Fibroblast of skin of right quadriceps (primary cell): ENCODE measurements at regions not wholly inside any gene's neighbourhood (a gene's known extent, or its start where the extent isn't known, plus 50 kb on each side); places are given as distances from the start of the nearest gene placed in this dataset.
"Not testable (repeated sequence)": the region's sequence is repeated elsewhere in the genome, so short reads cannot be mapped to it uniquely, and the experiment has no call there.

Source experiments
- DNase-seq: peaks from one replicate; pipeline ENCODE4 v3.0.0-alpha.2; 2013

DNA sequence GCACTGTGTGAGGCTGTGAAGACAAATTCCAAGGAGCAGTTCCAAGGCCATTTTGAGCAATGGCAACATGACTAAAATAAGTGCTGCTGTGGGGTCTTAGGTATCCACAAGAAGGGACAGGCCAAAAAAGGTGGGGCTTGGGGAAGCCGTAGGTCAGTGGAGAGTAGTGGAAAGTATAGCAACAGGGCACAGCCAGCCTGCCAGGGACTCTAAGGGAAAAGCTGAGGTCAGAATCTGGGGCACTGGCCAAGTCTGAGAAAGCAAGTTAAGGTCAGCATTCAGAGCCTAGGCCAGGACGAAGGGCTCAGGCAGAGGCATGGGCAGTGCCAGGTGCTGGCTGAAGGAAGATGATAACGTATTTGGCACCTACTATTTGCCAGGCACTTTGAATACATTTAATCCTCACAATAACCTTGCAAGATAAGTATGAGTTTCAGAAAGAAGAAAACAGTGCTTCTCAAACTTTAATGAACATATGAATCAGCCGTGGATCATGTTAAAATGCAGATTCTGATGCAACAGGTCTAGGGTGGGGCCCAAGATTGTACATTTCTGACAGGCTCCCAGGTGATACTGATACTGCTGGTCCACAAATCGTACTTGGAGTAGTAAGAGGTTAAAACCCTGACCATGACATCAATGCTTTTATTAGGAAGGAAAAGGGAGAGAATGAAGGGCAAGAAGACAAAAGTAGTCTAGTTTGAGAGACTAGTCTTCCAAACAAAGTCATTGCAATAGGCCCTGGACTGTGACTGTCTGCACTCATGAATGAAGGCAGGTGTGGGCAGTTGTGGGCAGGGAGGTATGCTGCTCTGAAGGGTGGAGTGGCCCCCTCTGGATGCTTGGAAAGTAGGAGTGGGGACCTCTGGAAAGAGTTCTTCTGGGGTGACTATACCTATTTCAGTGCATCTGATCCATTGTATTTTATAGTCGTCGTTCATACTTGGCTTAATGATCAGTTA is 106.3 kb upstream of the ANKRD28 start:
- no peak for DNase-seq

DNA sequence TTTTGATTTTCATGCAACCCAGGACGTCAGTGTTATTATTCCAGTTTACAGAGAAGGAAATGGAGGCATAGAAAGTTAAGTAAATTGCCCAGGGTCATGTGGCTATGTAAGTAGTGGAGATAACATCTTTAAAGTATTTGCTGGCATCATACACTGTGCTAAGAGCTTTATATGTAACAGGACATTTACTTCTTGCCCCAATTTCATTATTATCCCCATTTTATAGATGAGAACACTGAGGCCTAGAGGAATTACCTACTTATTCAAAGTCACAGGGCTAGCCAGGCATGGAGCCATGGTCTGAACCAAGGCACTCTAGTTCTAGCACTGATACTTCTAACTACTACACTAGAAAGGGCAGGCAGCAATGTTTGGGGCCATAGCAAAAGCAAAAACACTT is 107.3 kb upstream of the ANKRD28 start:
- no peak for DNase-seq

GRCh38 chr3:15907403-15907802 is 109.6 kb upstream of the ANKRD28 start:
- DNase-seq = not testable (repeated sequence)

DNA sequence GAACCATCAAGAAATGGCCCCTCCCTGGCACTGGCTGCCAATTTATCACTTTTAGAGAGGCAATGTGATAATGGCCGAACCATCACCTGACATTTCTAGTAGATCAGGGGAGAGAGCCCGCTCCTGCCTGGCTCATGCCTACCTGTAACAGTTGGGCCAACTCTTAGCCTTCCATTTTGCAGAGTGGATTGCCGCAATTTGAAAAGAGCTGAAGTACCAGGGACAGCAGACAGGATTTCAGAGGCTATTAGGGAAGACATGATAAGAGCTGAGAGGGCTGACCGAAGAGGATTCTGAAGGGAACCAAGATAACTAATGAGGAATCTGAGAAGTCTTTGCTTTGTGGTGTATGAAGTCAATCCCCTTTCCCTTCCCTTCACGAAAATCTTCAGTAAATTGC is 121.2 kb upstream of the ANKRD28 start:
- no peak for DNase-seq

DNA sequence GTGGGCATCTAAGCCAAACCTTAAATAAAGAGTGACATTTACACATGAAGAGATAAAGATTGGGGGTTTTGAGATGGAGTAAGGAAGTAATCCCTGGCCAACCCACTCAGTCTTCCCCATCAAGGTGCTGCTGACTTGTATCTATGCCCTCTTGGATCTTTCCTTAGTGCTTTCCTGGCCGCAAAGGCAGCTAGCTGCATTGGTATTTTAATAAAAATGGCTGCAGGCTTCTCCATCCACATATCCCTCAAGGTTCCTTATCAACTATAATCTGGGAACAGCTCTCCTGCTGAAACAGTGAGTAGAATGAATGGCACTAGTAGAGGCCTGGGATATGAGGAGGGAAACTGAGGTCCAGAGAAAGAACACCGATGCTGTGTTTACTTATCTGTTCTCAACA is 122.2 kb upstream of the ANKRD28 start:
- DNase-seq = no peak

DNA sequence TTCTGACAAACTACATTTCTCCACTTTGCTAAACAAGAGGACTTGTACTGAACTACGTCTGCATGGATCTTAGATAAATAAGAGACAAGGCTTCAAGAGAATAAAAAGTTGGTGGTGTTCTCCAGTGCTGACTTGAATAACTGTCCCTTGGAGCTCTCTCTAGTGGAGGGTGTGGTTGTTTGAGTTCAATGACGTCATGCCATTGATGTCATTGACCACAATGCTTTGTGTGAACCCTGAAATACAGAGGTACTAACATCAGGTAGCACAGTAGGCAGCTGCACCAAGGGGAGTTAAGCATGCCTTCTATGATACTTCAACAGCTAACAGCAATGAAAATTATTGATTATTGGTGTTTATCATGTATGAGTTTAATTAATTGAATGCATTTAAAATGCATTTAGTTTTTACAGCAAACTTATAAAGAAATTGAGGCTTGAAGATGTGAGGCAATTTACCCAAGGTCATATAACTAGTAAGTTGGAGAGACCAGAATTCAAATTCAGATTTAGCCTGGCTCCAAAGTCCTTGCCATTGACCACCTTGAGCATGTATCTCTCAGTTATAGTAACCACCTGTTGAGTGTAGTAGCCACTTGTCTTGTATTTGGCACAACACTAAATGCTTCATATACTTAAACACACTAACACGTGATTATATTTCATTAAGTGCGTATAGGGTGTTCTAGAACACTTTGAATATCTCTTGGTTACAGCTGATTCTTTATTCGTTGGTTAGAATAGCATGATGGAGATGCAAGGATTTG is 126.0 kb upstream of the ANKRD28 start:
- DNase-seq = no peak

GRCh38 chr3:15924914-15925313 is 127.1 kb upstream of the ANKRD28 start:
- DNase-seq = no peak

DNA sequence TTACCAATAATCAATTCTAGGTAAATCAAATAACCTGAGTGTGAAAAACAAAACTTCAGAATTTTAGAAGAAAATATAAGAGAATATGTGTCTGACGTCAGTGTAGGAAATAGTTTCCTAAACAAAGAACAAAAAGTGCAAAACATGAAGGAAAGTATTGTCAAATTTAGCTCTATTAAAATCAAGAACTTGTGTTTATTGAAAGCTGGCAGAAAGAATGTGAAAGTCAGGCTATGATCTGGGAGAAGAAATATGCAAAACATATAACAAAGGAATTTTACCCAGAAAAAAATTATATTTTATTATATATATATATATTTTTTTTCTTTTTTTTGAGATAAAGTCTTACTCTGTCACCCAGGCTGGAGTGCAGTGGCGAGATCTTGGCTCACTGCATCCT is 129.1 kb upstream of the ANKRD28 start:
- no peak for DNase-seq

DNA sequence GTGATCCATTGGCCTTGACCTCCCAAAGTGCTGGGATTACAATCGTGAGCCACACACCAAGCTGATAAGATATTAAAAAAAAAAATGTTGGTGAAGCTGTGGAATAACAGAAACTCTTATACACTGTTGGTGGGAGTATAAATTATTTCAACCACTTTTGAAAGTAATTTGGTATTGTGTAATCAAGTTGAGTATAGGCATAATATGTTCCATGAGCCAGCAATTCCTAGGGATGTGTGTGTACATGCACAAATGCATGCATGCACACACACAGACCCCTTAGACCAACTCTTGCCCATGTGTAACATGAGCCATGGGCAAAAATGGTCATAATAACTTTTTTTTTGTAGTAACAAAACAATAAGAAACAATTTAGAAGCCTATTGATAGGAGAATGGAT is 130.2 kb upstream of the ANKRD28 start:
- no peak for DNase-seq

DNA sequence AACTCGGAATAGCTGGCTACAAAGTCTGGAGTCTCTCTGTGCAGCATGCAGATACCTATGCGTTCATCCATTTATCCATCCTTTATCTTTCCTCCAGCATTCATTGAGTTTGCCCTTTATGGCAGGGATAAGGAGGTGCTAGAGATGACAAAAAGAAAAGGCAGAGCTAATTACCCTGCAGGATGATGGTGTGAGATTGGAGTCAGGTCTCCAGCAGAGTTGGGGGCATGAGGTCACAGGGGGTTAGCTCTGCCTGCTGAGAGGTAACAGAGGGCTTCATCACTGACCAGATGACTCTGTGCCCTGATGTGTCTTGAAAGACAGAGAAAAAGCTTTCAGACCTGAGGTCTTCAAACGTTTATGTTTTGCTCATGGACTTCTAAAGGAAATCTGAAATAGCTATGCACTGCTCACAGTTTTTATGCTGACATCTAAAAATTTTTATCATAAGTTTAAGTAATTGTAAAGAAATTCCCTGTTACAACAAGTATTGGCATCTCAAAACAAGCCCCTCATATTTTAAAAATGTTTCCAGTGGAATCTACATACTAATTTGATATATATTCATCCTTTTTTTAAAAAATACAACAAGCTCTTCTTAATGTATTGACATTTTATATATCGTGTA is 132.3 kb upstream of the ANKRD28 start:
- no peak for DNase-seq

DNA sequence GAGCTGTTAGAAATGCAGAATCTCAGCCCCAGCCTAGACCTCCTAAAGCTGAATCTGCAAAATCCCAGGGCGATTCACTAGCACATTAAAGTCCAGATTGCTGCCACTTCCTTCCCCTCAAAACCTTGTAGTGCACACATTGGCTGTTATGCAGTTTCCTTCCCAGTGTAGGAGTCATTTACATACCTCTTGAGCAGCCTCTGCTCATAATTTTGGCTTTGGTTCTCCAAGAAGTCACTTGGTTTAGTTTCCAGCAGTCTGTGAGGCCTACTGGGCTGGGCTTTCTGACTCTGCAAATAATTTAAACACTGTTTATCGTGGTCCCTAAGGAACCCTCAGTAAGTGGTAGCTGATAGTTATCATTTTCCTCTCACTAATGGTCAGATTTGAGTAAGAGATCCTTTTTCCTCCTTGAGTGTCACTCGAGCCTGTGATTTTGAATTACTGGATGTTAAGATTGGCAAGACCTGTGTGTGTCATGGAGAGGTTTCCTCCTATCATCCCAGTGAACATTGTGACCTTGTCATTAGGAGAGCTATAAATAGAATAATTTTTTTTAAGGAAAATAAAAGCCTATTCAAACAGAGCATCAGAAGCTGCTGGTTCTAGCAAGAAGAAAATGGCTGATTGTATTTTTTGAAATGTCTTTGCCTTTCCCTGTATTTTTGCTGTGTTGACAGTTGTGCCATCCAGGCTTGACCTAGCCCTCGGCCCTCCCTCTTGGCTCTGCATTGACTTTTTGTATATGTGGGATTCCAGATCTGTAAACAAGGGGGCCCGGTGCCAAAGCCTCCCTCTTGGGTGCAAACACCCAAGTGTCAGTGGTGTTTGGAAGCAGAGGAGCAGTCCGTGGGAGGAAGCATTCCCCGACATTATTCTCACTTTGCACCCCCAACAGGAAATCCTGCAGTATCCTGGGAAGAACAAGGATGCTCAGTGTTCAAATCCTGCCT is 134.8 kb upstream of the ANKRD28 start:
- DNase-seq = peak; percentile 10

GRCh38 chr3:15933439-15934139 is 135.8 kb upstream of the ANKRD28 start:
- DNase-seq = peak; percentile 52

GRCh38 chr3:15934389-15935195 is 136.8 kb upstream of the ANKRD28 start:
- DNase-seq = no peak

GRCh38 chr3:15936312-15936711 is 138.5 kb upstream of the ANKRD28 start:
- peak; percentile 70 for DNase-seq

GRCh38 chr3:15940641-15941040 is 142.9 kb upstream of the ANKRD28 start:
- DNase-seq = no peak

DNA sequence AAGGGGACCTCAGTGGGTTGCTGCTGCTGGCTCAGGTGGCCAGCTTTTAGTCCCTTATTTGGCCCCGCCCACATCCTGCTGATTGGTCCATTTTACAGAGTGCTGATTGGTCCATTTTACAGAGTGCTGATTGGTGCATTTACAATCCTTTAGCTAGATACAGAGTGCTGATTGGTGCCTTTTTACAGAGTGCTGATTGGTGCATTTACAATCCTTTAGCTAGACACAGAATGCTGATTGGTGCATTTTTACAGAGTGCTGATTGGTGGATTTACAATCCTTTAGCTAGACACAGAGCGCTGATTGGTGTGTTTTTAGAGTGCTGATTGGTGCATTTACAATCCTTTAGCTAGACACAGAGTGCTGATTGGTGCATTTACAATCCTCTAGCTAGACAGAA is 143.7 kb upstream of the ANKRD28 start:
- DNase-seq = not testable (repeated sequence)

DNA sequence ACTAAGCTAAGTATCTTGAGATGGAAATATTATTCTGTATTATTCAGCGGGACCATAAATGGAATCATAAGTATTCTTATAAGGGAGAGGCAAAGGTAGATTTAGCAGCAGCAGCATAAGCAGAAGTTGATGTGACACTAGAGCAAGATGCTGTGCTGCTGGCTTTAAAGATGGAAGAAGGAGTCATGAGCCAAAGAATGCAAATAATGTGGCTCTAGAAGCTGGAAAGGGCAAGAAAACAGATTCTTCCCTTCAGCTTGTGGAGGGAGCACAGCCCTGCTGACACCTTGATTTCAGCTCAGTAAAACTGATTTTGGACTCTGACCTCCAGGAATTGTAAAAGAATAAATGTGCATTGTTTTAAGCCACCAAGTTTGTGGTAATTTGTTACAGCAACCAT is 144.2 kb upstream of the ANKRD28 start:
- peak; percentile 9 for DNase-seq

DNA sequence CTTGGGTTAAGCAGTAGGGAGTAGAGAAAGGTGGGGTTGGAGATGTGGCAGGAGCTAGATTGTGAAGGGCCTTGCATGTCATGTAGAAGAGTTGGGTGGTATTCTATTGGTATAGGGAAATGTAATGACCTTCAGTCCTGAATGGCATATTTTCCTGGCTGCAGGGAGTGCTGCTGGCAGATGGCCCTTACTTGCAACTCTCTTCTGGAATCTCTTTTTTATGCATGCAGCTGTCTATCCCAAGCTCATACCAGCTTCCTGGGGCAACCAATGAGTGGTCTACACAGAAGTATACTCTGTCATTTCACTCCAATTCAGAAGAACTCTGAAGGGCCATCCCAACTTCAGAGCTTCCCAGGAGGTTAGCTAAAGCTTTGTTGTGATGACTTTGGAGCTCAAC is 144.7 kb upstream of the ANKRD28 start:
- no peak for DNase-seq

GRCh38 chr3:15942936-15943335 is 145.2 kb upstream of the ANKRD28 start:
- DNase-seq = no peak

- DNase-seq = peak; percentile 46
Observed at GRCh38 chr3:15948388-15948787, 150.6 kb upstream of the ANKRD28 start.
